Progenitor cell of endocrine pancreas (in vitro differentiated cells): ENCODE measurements at regions not wholly inside any gene's neighbourhood (a gene's known extent, or its start where the extent isn't known, plus 50 kb on each side); places are given as distances from the start of the nearest gene placed in this dataset.

Experiments
- DNase-seq: peaks from one replicate; pipeline ENCODE4 v3.0.0; 2021; ENCODE audit warnings: low spot score; ENCODE audit not compliant: unreplicated experiment
- H3K27ac Mint-ChIP-seq: 2 replicates; pipeline ENCODE4 v1.8.0; 2021; ENCODE audit warnings: mild to moderate bottlenecking, moderate library complexity, mixed read lengths
- H3K27me3 Mint-ChIP-seq: 2 replicates; pipeline ENCODE4 v1.8.0; 2021; ENCODE audit warnings: mixed read lengths
- H3K36me3 Mint-ChIP-seq: 2 replicates; pipeline ENCODE4 v1.8.0; 2022; ENCODE audit warnings: mixed read lengths; ENCODE audit not compliant: insufficient read depth
- H3K4me1 Mint-ChIP-seq: 2 replicates; pipeline ENCODE4 v1.8.0; 2021; ENCODE audit warnings: low read depth, mixed read lengths
- H3K4me3 Mint-ChIP-seq: 2 replicates; pipeline ENCODE4 v1.8.0; 2021; ENCODE audit warnings: low read depth, mild to moderate bottlenecking, moderate library complexity, mixed read lengths
- H3K9me3 Mint-ChIP-seq: 2 replicates; pipeline ENCODE4 v1.8.0; 2021; ENCODE audit warnings: low read depth, mixed read lengths
- TF ChIP-seq, protein P1 (sequence below): fragments of 200-600 bp; sonication (generic); IDR thresholded peaks from one replicate; pipeline ENCODE4 v1.5.0; 2021; ENCODE audit warnings: antibody characterized with exemption, mild to moderate bottlenecking; ENCODE audit not compliant: unreplicated experiment

DNA sequence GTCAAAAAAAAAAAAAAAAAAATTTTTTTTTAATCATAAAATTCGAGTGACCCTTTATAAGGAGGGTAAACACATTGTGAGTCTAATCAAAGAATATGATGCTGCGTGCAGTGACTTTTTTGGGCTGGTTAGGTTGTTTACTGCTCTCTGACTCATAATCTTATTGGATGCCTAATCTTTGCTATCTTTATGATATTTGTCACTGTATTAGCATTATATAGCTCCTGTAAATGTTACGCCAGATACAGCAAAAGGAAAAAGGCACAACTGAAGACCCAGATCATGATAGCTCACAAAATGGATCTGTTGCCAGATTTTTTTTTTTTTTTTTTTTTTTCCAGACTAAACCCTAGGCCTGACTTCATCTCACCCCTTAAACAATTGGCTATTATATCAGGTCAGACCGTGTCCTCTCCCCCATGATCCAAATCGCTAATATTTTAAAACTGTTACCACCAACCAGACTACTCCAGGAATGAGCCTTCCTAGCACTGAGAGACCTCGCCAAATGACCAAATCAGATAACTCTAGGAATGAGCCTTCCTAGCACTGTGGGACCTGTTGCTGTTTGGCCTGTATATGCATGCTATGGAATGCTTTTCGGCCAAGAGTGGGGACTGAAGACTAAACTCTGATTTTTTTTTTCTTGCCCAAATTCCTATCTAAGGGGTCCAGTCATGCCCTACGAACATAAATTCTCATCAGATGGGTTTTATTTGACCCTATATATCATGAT, 131.7 kb upstream of the MYO10 start:
- no peak overlapping the region for H3K4me3 Mint-ChIP-seq
- H3K4me1 Mint-ChIP-seq = peaks cover 5% of the 10 kb centered on the region
- no peaks in the 10 kb centered on the region for H3K27me3 Mint-ChIP-seq
- H3K36me3 Mint-ChIP-seq = no peaks in the 10 kb centered on the region
- no peak for DNase-seq
- no peaks in the 10 kb centered on the region for H3K9me3 Mint-ChIP-seq
- no peak overlapping the region for H3K27ac Mint-ChIP-seq
- TF ChIP-seq, protein P1, sequence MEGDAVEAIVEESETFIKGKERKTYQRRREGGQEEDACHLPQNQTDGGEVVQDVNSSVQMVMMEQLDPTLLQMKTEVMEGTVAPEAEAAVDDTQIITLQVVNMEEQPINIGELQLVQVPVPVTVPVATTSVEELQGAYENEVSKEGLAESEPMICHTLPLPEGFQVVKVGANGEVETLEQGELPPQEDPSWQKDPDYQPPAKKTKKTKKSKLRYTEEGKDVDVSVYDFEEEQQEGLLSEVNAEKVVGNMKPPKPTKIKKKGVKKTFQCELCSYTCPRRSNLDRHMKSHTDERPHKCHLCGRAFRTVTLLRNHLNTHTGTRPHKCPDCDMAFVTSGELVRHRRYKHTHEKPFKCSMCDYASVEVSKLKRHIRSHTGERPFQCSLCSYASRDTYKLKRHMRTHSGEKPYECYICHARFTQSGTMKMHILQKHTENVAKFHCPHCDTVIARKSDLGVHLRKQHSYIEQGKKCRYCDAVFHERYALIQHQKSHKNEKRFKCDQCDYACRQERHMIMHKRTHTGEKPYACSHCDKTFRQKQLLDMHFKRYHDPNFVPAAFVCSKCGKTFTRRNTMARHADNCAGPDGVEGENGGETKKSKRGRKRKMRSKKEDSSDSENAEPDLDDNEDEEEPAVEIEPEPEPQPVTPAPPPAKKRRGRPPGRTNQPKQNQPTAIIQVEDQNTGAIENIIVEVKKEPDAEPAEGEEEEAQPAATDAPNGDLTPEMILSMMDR = no peak

DNA sequence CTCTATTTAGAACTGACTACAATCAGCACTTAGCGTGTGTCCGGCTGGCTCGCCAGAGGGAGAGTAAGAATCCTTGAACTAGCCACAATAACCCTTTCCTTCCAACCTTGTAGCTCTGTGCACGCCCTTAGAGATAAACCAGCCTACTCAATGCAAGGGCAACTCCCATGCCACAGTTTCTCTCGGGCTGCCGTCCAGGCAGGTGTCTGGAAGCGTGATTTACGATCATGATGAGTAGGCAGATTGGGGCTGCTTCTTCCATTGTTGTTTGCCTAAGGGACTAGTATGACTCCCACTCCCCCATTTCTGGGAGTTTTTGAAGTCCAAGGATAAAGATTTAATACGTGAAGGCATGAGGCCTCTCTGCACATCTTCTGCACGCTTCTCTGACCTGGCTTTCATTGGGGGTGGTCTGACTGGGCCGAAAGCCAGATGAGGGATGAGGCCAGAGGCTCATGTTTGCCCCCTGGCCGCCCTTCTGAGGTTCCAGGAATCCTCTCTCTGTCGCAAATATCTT, 134.0 kb upstream of the MYO10 start:
- no peak overlapping the region for H3K4me3 Mint-ChIP-seq
- H3K36me3 Mint-ChIP-seq = no peaks in the 10 kb centered on the region
- H3K4me1 Mint-ChIP-seq = peaks cover 5% of the 10 kb centered on the region
- H3K27me3 Mint-ChIP-seq = no peaks in the 10 kb centered on the region
- no peak for DNase-seq
- no peaks in the 10 kb centered on the region for H3K9me3 Mint-ChIP-seq
- TF ChIP-seq, protein P1 = no peak
- no peak overlapping the region for H3K27ac Mint-ChIP-seq

DNA sequence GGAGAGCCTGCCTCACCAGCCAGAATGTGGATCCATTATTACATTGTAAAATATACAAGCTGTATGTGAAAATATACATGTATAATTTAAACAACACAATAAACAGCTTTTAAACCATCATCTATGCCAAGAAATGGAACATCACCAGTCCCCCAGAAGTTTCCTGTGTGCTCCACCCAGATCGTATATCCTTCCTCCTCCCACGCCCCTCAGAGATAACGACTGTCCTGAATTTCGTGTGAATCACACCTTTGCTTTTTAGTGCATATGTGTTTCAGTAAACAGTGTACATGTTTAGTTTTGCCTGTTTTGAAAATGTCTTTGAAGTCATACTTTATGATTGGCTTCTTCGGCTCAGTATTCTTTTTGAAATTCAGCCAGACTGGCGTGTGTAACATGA, 134.6 kb upstream of the MYO10 start:
- peaks cover 5% of the 10 kb centered on the region for H3K4me1 Mint-ChIP-seq
- no peaks in the 10 kb centered on the region for H3K9me3 Mint-ChIP-seq
- DNase-seq = no peak
- TF ChIP-seq, protein P1 = no peak
- no peaks in the 10 kb centered on the region for H3K27me3 Mint-ChIP-seq
- H3K4me3 Mint-ChIP-seq = no peak overlapping the region
- H3K27ac Mint-ChIP-seq = no peak overlapping the region
- no peaks in the 10 kb centered on the region for H3K36me3 Mint-ChIP-seq

DNA sequence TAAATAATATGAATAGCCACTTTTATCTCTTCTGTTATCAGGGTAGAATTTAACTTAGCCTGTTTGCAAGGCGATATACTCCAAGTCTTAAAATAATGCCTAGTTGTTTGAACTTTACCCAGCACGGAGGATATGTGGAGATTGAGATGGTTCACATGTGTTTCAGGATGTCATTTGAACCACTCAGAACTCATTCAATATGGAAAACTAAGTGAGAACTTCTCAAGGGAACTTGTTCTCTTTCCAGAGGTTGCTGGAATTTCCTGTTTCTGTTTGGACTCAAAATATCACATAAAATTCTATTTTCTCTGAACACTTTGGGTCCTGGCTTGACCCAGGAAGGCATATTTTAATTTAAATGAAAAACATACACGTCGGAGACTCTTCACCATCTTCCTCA, 139.1 kb upstream of the MYO10 start:
- Mint-ChIP-seq H3K27ac (no peak overlapping the region), H3K9me3 (no peaks in the 10 kb centered on the region), H3K27me3 (no peaks in the 10 kb centered on the region), H3K4me1 (no peaks in the 10 kb centered on the region), H3K4me3 (no peak overlapping the region), H3K36me3 (no peaks in the 10 kb centered on the region)
- TF ChIP-seq, protein P1 = no peak
- DNase-seq = no peak

DNA sequence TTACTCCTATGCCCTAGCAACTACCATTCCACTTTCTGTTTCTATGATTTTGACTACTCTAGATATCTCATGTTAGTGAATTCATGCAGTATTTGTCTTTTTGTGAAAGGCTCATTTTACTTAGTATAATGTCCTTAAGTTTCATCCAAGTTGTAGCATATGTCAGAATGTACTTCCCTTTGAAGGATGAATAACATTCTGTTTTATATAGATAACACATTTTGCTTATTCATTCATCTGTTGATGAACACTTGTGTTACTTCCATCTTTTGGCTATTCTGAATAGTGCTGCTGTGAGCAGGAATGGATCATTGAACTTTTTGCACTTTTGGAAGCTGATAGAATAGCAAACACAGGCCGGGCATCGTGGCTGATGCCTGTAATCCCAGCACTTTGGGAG, 140.2 kb upstream of the MYO10 start:
- H3K4me1 Mint-ChIP-seq = no peaks in the 10 kb centered on the region
- DNase-seq = no peak
- no peak overlapping the region for H3K27ac Mint-ChIP-seq
- H3K36me3 Mint-ChIP-seq = no peaks in the 10 kb centered on the region
- H3K4me3 Mint-ChIP-seq = no peak overlapping the region
- TF ChIP-seq, protein P1 = no peak
- H3K27me3 Mint-ChIP-seq = no peaks in the 10 kb centered on the region
- no peaks in the 10 kb centered on the region for H3K9me3 Mint-ChIP-seq
